GM19455 (cell line): ENCODE measurements at regions not wholly inside any gene's neighbourhood (a gene's known extent, or its start where the extent isn't known, plus 50 kb on each side); places are given as distances from the start of the nearest gene placed in this dataset.
"Not testable (repeated sequence)": the region's sequence is repeated elsewhere in the genome, so short reads cannot be mapped to it uniquely, and the experiment has no call there.

Experiments used
- ATAC-seq: cut with Tn5 transposase; IDR thresholded peaks from one replicate; pipeline ENCODE4 v1.9.1; 2021; ENCODE audit not compliant: unreplicated experiment

DNA sequence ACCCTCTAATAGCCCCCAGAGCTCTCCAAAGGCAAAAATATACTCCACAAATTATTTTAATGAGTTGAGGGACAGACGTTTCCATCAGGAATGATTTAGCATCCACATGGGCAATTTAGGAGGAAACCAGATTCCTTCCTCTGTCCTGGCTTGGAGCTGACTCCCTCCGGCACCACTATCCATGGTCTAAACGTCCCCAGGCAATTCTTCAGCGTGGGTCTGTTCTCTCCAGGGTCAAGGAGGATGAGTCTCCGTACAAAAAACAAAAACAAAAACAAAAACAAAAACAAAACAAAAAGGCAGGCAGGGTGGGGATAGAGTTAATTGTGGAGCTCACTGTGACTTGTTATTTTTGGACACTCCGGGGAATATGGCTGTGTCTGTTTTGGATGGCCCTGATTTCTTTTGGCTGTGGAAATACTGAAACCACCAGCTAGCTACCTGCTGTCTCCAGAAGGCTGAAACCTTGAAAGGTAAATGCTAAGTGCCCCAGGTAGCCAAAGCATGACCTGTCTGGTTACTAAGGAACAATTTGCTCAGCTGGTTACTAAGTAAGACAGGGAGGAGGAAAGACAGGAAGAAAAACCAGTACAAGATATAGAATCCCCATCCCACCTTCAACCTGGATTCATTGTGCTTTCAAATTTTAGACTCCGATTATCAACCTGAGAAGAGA, 419.1 kb upstream of the LCORL start:
- no peak for ATAC-seq

DNA sequence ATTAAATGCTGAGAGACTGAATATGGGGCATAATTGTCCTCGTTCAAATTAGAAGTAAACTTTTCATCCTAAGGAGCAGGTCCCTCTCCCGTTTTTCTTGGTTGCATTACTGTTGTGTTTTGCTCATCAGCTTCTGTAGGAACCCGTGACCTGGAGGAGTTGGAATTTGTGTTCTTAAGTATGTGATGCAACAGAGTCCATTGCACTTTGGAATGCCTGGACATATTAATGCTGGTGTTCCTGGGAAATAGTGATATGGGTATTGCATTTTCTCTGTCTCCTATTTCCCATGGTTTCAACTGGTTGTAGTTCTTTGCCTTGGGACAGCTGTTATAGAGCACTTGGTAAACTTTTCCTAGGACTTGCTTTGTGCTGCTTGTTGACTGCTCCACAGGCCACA, 417.8 kb upstream of the LCORL start:
- ATAC-seq = no peak

DNA sequence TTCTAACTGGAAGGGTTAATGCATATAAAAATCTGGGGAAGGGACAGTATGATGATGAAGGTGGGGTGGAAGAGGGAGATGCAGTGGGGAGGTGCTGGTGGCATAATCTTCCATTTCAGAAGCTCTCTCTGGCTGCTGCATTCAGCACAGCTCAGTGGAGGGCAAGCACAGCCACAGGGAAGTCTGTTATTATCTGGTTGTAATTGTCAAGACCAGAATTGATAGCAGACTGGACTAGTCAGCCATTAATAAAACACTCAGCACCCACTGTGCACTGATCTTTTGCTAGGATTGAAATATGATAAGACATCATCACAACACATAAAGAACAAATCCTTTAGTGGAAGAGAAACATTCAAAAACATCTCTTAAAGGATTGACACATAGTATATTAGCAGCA, 414.2 kb upstream of the LCORL start:
- no peak for ATAC-seq

DNA sequence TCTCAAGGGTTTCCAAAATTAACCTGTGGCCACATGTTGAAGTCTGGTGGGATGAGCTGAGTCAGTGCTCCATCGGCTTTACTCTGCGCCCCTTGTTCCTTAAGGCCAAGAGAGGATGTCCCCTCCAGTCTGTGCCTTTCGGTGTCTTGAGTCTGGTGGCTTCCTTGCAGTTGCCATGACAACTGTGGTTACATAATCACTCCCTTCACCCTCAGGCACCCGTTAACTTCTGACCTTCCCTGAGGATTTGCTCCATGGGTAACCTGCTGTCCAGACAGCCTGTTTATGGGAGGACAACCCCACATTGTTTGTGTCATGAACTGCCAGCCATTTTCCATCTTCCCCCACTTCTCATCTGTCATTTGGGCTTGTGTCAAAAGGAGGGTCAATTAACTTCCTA, 401.1 kb upstream of the LCORL start:
- no peak for ATAC-seq

- ATAC-seq = no peak
Observed at GRCh38 chr4:18421519-18421918, 400.0 kb upstream of the LCORL start.

DNA sequence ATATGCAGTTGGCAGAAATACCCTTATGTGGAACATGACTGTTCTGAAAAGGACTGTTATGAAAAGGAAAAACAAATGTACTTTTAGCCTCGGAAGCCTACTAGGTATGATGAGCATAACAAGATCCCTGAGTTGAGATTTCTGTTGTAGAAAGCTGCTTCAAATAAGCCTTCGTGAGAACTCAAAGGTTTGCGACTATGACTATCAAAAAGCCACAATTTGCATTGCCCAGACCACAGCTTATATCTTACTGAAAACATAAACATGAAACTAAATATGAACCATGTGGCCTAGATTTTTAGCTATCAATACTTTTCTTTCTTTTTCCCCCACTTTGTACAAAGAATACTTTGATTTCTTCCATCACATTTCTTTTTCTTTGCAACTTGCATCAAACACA, 398.2 kb upstream of the LCORL start:
- ATAC-seq = peak; percentile 64

GRCh38 chr4:18418195-18418898, 396.8 kb upstream of the LCORL start:
- ATAC-seq = not testable (repeated sequence)

GRCh38 chr4:18417651-18418050, 396.1 kb upstream of the LCORL start:
- ATAC-seq = not testable (repeated sequence)

DNA sequence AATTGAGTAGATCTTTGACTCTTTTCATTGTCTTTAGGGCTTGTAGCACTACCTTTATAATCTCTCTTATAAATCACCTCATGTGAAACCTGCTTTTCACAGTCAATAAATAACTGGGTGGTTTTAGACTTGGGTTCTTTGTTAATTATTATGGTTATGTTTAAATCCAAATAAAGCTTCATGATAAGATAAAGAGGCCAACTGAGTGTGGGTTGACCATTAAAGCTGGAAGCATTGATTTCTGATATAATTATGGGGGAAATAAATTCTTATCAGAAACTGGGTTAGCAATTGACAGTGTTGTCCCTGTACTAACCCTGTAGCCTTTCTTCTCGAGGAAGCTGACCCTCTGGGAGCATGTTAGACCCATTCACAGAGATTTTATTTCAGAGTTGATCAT, 384.7 kb upstream of the LCORL start:
- no peak for ATAC-seq

GRCh38 chr4:18405054-18405453, 383.5 kb upstream of the LCORL start:
- no peak for ATAC-seq

DNA sequence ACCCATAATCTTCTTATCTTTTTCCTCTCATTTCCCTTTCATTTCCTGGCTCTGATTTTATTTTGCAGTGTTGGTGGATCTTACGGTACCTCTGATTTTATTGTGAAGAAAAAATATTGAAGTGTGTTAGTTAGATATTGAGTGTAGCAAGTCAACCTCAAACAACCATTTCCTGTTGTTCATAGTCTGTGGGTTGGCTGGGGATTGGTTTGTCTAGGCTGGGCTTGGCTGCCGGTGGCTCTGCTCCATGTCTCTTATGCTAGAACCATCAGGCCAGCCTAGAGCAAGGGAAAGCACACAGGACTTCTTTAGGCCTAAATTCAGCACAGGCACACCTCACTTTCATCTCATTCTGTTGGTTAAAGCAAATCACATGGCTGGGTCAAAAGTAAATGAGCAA, 383.1 kb upstream of the LCORL start:
- ATAC-seq = no peak

DNA sequence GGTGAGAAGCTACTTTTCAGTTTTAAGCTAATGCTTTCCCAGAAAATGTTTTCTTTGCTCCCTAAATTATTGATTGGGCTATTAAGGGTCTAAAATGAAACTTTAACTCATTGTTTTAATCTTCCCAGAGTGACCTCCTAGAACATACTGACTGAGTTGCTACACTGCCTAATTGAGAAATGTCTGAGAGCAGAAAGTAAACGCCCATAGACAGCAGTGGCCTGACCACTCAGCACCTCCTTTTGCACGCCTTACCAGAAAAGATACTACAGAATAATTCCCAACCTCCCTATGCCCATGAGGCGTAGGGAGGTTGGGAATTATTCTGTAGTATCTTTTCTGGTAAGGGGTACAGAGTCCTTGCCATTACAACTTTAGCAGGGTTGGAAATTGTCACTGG, 381.8 kb upstream of the LCORL start:
- no peak for ATAC-seq

- no peak for ATAC-seq
Observed at GRCh38 chr4:18401868-18402267, 380.3 kb upstream of the LCORL start.

DNA sequence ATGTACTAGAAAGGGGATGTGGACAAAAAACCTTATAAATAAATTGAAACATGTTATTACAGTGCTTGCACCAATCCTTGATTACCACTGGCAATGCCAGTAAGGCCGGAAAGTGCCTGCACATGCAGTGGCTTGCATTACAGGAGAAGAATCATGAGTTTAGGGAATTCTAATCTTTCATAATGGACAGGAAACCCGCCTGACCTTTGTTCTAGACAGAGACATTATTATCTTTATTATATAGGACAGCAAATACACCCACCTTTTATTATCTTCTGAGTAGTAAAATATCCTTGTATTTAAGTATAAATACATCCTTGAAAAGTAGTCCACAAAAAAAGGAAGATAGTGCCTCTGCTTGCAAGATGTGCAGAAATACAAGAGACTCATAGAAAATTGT, 379.9 kb upstream of the LCORL start:
- ATAC-seq = no peak

DNA sequence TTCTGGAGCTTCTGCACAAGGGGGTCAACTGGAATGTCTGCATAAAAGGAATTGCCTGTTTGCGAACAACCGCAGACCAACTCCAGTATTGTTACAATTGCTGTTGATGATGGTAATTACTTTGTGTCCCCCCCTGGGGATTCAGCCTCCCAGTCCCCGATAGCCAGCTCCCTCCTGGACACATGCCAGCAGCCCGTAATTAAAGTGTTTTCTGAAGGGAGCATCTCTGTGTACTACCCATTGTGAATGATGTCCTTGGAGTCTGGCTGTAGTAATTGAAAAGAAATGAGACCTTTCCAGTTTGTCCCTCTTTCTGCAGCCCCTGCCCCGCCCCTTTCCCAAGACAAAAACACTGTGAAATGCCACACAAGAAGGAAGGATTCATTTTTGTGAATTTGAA, 377.1 kb upstream of the LCORL start:
- no peak for ATAC-seq

GRCh38 chr4:18397681-18398390, 376.3 kb upstream of the LCORL start:
- no peak for ATAC-seq

DNA sequence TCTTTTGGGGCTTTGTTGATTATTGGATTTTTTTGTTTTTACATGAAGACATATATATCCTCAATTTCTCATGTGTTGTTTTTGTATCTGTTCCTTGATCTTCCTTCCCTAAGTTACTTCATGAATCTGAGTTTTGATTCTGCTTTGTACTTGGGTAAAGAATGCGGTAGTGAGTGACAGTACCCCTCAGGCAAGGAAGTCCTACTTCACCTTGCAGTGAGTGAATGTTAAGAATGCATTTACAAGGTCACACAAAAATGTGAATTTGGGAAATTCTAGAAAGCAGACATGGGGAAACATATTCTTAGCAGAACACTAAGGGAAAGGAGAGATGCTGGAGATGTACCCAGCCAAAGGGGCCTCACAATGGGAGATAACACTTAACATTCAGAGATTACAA, 373.1 kb upstream of the LCORL start:
- ATAC-seq = no peak

- no peak for ATAC-seq
Observed at GRCh38 chr4:18391354-18391728, 369.8 kb upstream of the LCORL start.

GRCh38 chr4:18390655-18391353, 369.2 kb upstream of the LCORL start:
- ATAC-seq = no peak

- no peak for ATAC-seq
Observed at GRCh38 chr4:18389115-18389514, 367.6 kb upstream of the LCORL start.

GRCh38 chr4:18388039-18388438, 366.5 kb upstream of the LCORL start:
- no peak for ATAC-seq

DNA sequence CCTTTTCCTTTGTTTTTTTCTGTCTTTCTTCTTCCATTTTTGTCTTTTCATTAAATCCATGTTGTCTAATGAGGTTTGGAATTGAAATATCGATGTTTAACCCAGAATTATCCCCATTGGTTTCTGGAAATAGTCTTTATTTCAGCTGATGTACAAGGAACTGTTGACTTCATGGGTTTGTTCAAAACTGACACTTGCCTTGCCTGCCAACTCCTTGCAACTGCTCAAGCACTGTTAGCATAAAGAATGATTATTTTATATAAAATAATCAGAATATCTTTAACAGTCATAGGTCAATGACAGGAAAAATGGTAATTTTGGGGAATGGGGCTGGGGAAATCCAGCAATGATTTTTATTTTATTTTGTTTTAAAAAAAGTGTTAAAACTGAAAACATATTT, 359.6 kb upstream of the LCORL start:
- ATAC-seq = no peak
